Natural killer cell (primary cell): ENCODE measurements at regions not wholly inside any gene's neighbourhood (a gene's known extent, or its start where the extent isn't known, plus 50 kb on each side); places are given as distances from the start of the nearest gene placed in this dataset.

Experiments used
- ATAC-seq, 3 donors: fragments of 150-1000 bp in 2 of 3; fragments of 200-7000 bp in 1 of 3; cut with Tn5 transposase; 1 replicate in 1 of 3; 2 replicates in 2 of 3; pipeline ENCODE4 v1.10.0; 2021; ENCODE audit warnings: mild to moderate bottlenecking in 2 of 3, moderate library complexity in 2 of 3
- DNase-seq, 2 donors: peaks; one replicate each; pipeline versions ENCODE4 v3.0.0 to v3.0.0-alpha.2; 2013 to 2021; ENCODE audit warnings: mixed read lengths in 1 of 2
- H3K27ac ChIP-seq: one replicate; pipeline ENCODE4 v1.5.1; 2013; ENCODE audit warnings: mild to moderate bottlenecking, low read length
- H3K27me3 ChIP-seq: one replicate; pipeline ENCODE4 v1.6.1; 2013; ENCODE audit warnings: low read length; ENCODE audit not compliant: control insufficient read depth, insufficient read depth
- H3K36me3 ChIP-seq: one replicate; pipeline ENCODE4 v1.6.1; 2013; ENCODE audit warnings: low read length; ENCODE audit not compliant: control insufficient read depth, insufficient read depth
- H3K4me1 ChIP-seq: one replicate; pipeline ENCODE4 v1.6.1; 2013; ENCODE audit warnings: low read length; ENCODE audit not compliant: control insufficient read depth, insufficient read depth
- H3K4me3 ChIP-seq: one replicate; pipeline ENCODE4 v1.5.1; 2013; ENCODE audit warnings: low read length
- H3K9me3 ChIP-seq: one replicate; pipeline ENCODE4 v1.6.1; 2013; ENCODE audit warnings: low read length; ENCODE audit not compliant: control insufficient read depth, insufficient read depth
- H3K27ac Mint-ChIP-seq, 2 donors: one replicate each; pipeline ENCODE4 v1.8.0; 2022; ENCODE audit warnings: mild to moderate bottlenecking in 2 of 2, mixed read lengths in 2 of 2, moderate library complexity in 1 of 2
- H3K27me3 Mint-ChIP-seq, 2 donors: one replicate each; pipeline ENCODE4 v1.8.0; 2022; ENCODE audit warnings: low read depth in 2 of 2, mixed read lengths in 2 of 2
- H3K36me3 Mint-ChIP-seq: one replicate; pipeline ENCODE4 v1.8.0; 2022; ENCODE audit warnings: mixed read lengths
- H3K4me1 Mint-ChIP-seq, 2 donors: one replicate each; pipeline ENCODE4 v1.8.0; 2022; ENCODE audit warnings: mixed read lengths in 2 of 2
- H3K4me3 Mint-ChIP-seq: one replicate; pipeline ENCODE4 v1.8.0; 2022; ENCODE audit warnings: mild to moderate bottlenecking, moderate library complexity, mixed read lengths
- H3K9me3 Mint-ChIP-seq, 2 donors: one replicate each; pipeline ENCODE4 v1.8.0; 2022; ENCODE audit warnings: mixed read lengths in 2 of 2
- WGBS: methylation state at CpG from one replicate; pipeline ENCODE4 v1.1.7; 2013; ENCODE audit warnings: missing lambda C conversion rate; ENCODE audit not compliant: insufficient coverage; 5-methylcytosine and 5-hydroxymethylcytosine counted together
- intact Hi-C: fragments of 100-400 bp; cut with micrococcal nuclease; formaldehyde crosslinking; loops from one replicate; pipeline ENCODE4 v1.14.2; 2022
- TF ChIP-seq, protein P1 (sequence below): fragments of 200-600 bp; IDR thresholded peaks from one replicate; pipeline ENCODE4 v1.8.0; 2022; ENCODE audit warnings: antibody characterized with exemption

DNA sequence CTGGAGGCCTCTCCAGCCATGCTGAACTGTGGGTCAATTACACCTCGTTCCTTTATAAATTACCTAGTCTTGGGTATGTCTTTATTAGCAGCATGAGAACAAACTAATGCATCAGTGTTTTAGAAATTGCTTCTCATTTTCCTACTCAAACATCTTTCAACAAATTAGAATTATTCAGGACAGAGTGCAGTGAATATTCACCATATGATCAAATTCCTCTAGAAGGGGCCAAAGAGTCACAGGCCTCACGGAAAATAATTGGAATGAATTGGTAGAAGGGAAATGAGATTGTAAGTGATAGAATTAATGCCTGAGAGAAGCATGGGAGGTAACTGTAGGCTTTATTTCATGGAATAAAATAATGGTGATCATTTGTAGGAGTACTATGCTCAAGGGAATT, 50.5 kb upstream of the CDH11 start:
- H3K27me3 Mint-ChIP-seq, result no peaks in the 10 kb centered on the region
- no peaks in the 10 kb centered on the region for H3K4me1 Mint-ChIP-seq
- TF ChIP-seq, protein P1, sequence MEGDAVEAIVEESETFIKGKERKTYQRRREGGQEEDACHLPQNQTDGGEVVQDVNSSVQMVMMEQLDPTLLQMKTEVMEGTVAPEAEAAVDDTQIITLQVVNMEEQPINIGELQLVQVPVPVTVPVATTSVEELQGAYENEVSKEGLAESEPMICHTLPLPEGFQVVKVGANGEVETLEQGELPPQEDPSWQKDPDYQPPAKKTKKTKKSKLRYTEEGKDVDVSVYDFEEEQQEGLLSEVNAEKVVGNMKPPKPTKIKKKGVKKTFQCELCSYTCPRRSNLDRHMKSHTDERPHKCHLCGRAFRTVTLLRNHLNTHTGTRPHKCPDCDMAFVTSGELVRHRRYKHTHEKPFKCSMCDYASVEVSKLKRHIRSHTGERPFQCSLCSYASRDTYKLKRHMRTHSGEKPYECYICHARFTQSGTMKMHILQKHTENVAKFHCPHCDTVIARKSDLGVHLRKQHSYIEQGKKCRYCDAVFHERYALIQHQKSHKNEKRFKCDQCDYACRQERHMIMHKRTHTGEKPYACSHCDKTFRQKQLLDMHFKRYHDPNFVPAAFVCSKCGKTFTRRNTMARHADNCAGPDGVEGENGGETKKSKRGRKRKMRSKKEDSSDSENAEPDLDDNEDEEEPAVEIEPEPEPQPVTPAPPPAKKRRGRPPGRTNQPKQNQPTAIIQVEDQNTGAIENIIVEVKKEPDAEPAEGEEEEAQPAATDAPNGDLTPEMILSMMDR, result no peak
- no peak overlapping the region for H3K4me3 Mint-ChIP-seq
- H3K4me3 ChIP-seq, result no peak overlapping the region
- H3K36me3 ChIP-seq, result no peaks in the 10 kb centered on the region
- intact Hi-C loops, result no loop called here
- ATAC-seq (no peak), DNase-seq (no peak)
- no peak overlapping the region for H3K27ac ChIP-seq
- WGBS, result 64% methylated on average over 2 of the region's 2 CpGs
- peaks cover 3% of the 10 kb centered on the region for H3K9me3 ChIP-seq
- H3K4me1 ChIP-seq, result no peaks in the 10 kb centered on the region
- H3K9me3 Mint-ChIP-seq, result peaks cover 0 to 8% of the 10 kb centered on the region in 2 donors
- H3K27me3 ChIP-seq, result no peaks in the 10 kb centered on the region
- no peaks in the 10 kb centered on the region for H3K36me3 Mint-ChIP-seq
- no peak overlapping the region for H3K27ac Mint-ChIP-seq
